Natural killer cell (primary cell): ENCODE measurements at regions not wholly inside any gene's neighbourhood (a gene's known extent, or its start where the extent isn't known, plus 50 kb on each side); places are given as distances from the start of the nearest gene placed in this dataset.

Experiments
- ATAC-seq, 3 donors: fragments of 150-1000 bp in 2 of 3; fragments of 200-7000 bp in 1 of 3; cut with Tn5 transposase; 1 replicate in 1 of 3; 2 replicates in 2 of 3; pipeline ENCODE4 v1.10.0; 2021; ENCODE audit warnings: mild to moderate bottlenecking in 2 of 3, moderate library complexity in 2 of 3
- DNase-seq, 2 donors: peaks; one replicate each; pipeline versions ENCODE4 v3.0.0 to v3.0.0-alpha.2; 2013 to 2021; ENCODE audit warnings: mixed read lengths in 1 of 2
- H3K27ac ChIP-seq: one replicate; pipeline ENCODE4 v1.5.1; 2013; ENCODE audit warnings: mild to moderate bottlenecking, low read length
- H3K27me3 ChIP-seq: one replicate; pipeline ENCODE4 v1.6.1; 2013; ENCODE audit warnings: low read length; ENCODE audit not compliant: control insufficient read depth, insufficient read depth
- H3K36me3 ChIP-seq: one replicate; pipeline ENCODE4 v1.6.1; 2013; ENCODE audit warnings: low read length; ENCODE audit not compliant: control insufficient read depth, insufficient read depth
- H3K4me1 ChIP-seq: one replicate; pipeline ENCODE4 v1.6.1; 2013; ENCODE audit warnings: low read length; ENCODE audit not compliant: control insufficient read depth, insufficient read depth
- H3K4me3 ChIP-seq: one replicate; pipeline ENCODE4 v1.5.1; 2013; ENCODE audit warnings: low read length
- H3K9me3 ChIP-seq: one replicate; pipeline ENCODE4 v1.6.1; 2013; ENCODE audit warnings: low read length; ENCODE audit not compliant: control insufficient read depth, insufficient read depth
- H3K27ac Mint-ChIP-seq, 2 donors: one replicate each; pipeline ENCODE4 v1.8.0; 2022; ENCODE audit warnings: mild to moderate bottlenecking in 2 of 2, mixed read lengths in 2 of 2, moderate library complexity in 1 of 2
- H3K27me3 Mint-ChIP-seq, 2 donors: one replicate each; pipeline ENCODE4 v1.8.0; 2022; ENCODE audit warnings: low read depth in 2 of 2, mixed read lengths in 2 of 2
- H3K36me3 Mint-ChIP-seq: one replicate; pipeline ENCODE4 v1.8.0; 2022; ENCODE audit warnings: mixed read lengths
- H3K4me1 Mint-ChIP-seq, 2 donors: one replicate each; pipeline ENCODE4 v1.8.0; 2022; ENCODE audit warnings: mixed read lengths in 2 of 2
- H3K4me3 Mint-ChIP-seq: one replicate; pipeline ENCODE4 v1.8.0; 2022; ENCODE audit warnings: mild to moderate bottlenecking, moderate library complexity, mixed read lengths
- H3K9me3 Mint-ChIP-seq, 2 donors: one replicate each; pipeline ENCODE4 v1.8.0; 2022; ENCODE audit warnings: mixed read lengths in 2 of 2
- CTCF ChIP-seq: fragments of 200-600 bp; IDR thresholded peaks from one replicate; pipeline ENCODE4 v1.8.0; 2022; ENCODE audit warnings: antibody characterized with exemption
- WGBS: methylation state at CpG from one replicate; pipeline ENCODE4 v1.1.7; 2013; ENCODE audit warnings: missing lambda C conversion rate; ENCODE audit not compliant: insufficient coverage; 5-methylcytosine and 5-hydroxymethylcytosine counted together
- intact Hi-C: fragments of 100-400 bp; cut with micrococcal nuclease; formaldehyde crosslinking; loops from one replicate; pipeline ENCODE4 v1.14.2; 2022

- intact Hi-C loops = no loop called here
- DNase-seq (no peak), ATAC-seq (no peak)
- Mint-ChIP-seq H3K27me3 (no peaks in the 10 kb centered on the region), H3K4me3 (no peak overlapping the region), H3K9me3 (peaks cover 3 to 8% of the 10 kb centered on the region in 2 donors), H3K27ac (no peak overlapping the region), H3K36me3 (no peaks in the 10 kb centered on the region), H3K4me1 (no peaks in the 10 kb centered on the region)
- TF ChIP-seq CTCF = no peak
- Histone ChIP-seq H3K27me3 (no peaks in the 10 kb centered on the region), H3K36me3 (no peaks in the 10 kb centered on the region), H3K9me3 (no peaks in the 10 kb centered on the region), H3K4me1 (no peaks in the 10 kb centered on the region), H3K4me3 (no peak overlapping the region), H3K27ac (no peak overlapping the region)
- whole genome bisulfite sequencing = 29% methylated on average over 2 of the region's 3 CpGs
Observed at GRCh38 chr4:179872755-179873154, 2370.4 kb upstream of the TENM3 start.

GRCh38 chr4:179880756-179881155, 2362.4 kb upstream of the TENM3 start:
- no peak for ATAC-seq
- H3K36me3 Mint-ChIP-seq = no peaks in the 10 kb centered on the region
- no peak overlapping the region for H3K27ac ChIP-seq
- H3K4me3 ChIP-seq = no peak overlapping the region
- H3K9me3 Mint-ChIP-seq = peaks cover 15% of the 10 kb centered on the region in 2 donors
- intact Hi-C loops = no loop called here
- no peak for DNase-seq
- H3K27me3 ChIP-seq = no peaks in the 10 kb centered on the region
- no peaks in the 10 kb centered on the region for H3K4me1 ChIP-seq
- H3K4me1 Mint-ChIP-seq = no peaks in the 10 kb centered on the region
- WGBS = 93% methylated on average over 2 of the region's 3 CpGs
- no peaks in the 10 kb centered on the region for H3K27me3 Mint-ChIP-seq
- H3K4me3 Mint-ChIP-seq = no peak overlapping the region
- no peak for TF ChIP-seq CTCF
- no peak overlapping the region for H3K27ac Mint-ChIP-seq
- no peaks in the 10 kb centered on the region for H3K9me3 ChIP-seq
- H3K36me3 ChIP-seq = no peaks in the 10 kb centered on the region

- H3K4me3 Mint-ChIP-seq = no peak overlapping the region
Observed at GRCh38 chr4:179894066-179894778, 2349.0 kb upstream of the TENM3 start.

More at GRCh38 chr4:179894066-179894778, 2349.0 kb upstream of the TENM3 start:
- H3K9me3 Mint-ChIP-seq = peaks cover 14 to 20% of the 10 kb centered on the region in 2 donors
- Histone ChIP-seq H3K9me3 (no peaks in the 10 kb centered on the region), H3K4me3 (no peak overlapping the region), H3K4me1 (no peaks in the 10 kb centered on the region), H3K27ac (no peak overlapping the region), H3K27me3 (no peaks in the 10 kb centered on the region), H3K36me3 (no peaks in the 10 kb centered on the region)
- intact Hi-C loops = no loop called here
- 100% methylated on average over 1 of the region's 3 CpGs for WGBS
- no peaks in the 10 kb centered on the region for H3K27me3 Mint-ChIP-seq
- ATAC-seq (no peak), DNase-seq (no peak)
- H3K4me1 Mint-ChIP-seq = no peaks in the 10 kb centered on the region
- TF ChIP-seq CTCF = no peak
- peaks cover 13% of the 10 kb centered on the region for H3K36me3 Mint-ChIP-seq
- H3K27ac Mint-ChIP-seq = no peak overlapping the region
